HCT116 (cell line): ENCODE measurements at regions not wholly inside any gene's neighbourhood (a gene's known extent, or its start where the extent isn't known, plus 50 kb on each side); places are given as distances from the start of the nearest gene placed in this dataset.

Experiments
- ATAC-seq: fragments of 200-7000 bp; cut with Tn5 transposase; 2 replicates; pipeline ENCODE4 v1.9.1; 2020; ENCODE audit warnings: mild to moderate bottlenecking, moderate library complexity
- BruUV-seq: library from RNA; stranded (reverse); fragments of 400-500 nt; replicated peaks from 2 replicates; lab custom pipeline; 2021; lab: Mats Ljungman, UMichigan
- CTCF ChIA-PET: fragments of 300-600 bp; sonication (Branson Sonifier 250); formaldehyde crosslinking; loops from one replicate; lab custom pipeline; 2021; ENCODE audit warnings: antibody characterized with exemption; lab: Charles Lee
- POLR2A ChIA-PET: fragments of 300-600, 350-600 bp; sonication (Branson Sonifier 250); formaldehyde crosslinking; loops from one replicate; lab custom pipeline; 2021; ENCODE audit warnings: antibody characterized with exemption; lab: Charles Lee
- RAD21 ChIA-PET, 2 experiments: fragments of 300-600 bp; sonication (Branson Sonifier 250); formaldehyde crosslinking; loops; one replicate each; lab custom pipeline; 2023; ENCODE audit warnings: low total read pairs in 2 of 2; ENCODE audit not compliant: uncharacterized antibody in 2 of 2, unreplicated experiment in 2 of 2, low non-redundant PET in 1 of 2; lab: Charles Lee
- DNase-seq: peaks from one replicate; pipeline ENCODE4 v3.0.0-alpha.2; 2010; ENCODE audit warnings: low read depth, low spot score
- H2AFZ ChIP-seq: fragments of 200-600 bp; shearing (Covaris generic), sonication (generic); 2 replicates; pipeline ENCODE4 v1.6.1; 2017; ENCODE audit warnings: low read depth, mixed run types, mixed read lengths, antibody characterized with exemption, low read length; ENCODE audit not compliant: poor library complexity, severe bottlenecking
- H3K27ac ChIP-seq: 2 replicates; pipeline ENCODE4 v1.5.1; 2012; ENCODE audit warnings: low read depth, low read length
- H3K27me3 ChIP-seq: fragments of 200-600 bp; sonication (generic); 2 replicates; pipeline ENCODE4 v1.6.1; 2016; ENCODE audit warnings: mixed run types, low read length, mixed read lengths; ENCODE audit not compliant: insufficient read depth
- H3K36me3 ChIP-seq, 2 experiments: fragments of 200-500 bp in 1 of 2; fragments of 200-600 bp in 1 of 2; sonication (Bioruptor generic) in 1 of 2; sonication (generic) in 1 of 2; 2 replicates each; pipeline versions ENCODE4 v1.5.1 to v1.6.1; 2014 to 2016; ENCODE audit warnings: low read length in 2 of 2, inconsistent platforms in 1 of 2, mixed read lengths in 1 of 2, mixed run types in 1 of 2; ENCODE audit not compliant: insufficient read depth in 2 of 2, control insufficient read depth in 1 of 2
- H3K4me1 ChIP-seq, 2 experiments: fragments of 200-600 bp in 1 of 2; sonication (generic) in 1 of 2; 2 replicates each; pipeline versions ENCODE4 v1.5.1 to v1.6.1; 2012 to 2017; ENCODE audit warnings: low read length in 2 of 2, inconsistent platforms in 1 of 2, mild to moderate bottlenecking in 1 of 2, mixed read lengths in 1 of 2, mixed run types in 1 of 2, moderate library complexity in 1 of 2; ENCODE audit not compliant: insufficient read depth in 2 of 2, control insufficient read depth in 1 of 2
- H3K4me2 ChIP-seq: fragments of 200-600 bp; sonication (generic); 2 replicates; pipeline ENCODE4 v1.6.1; 2017; ENCODE audit warnings: mixed run types, low read length, mixed read lengths
- H3K4me3 ChIP-seq, 2 experiments: fragments of 200-600 bp in 1 of 2; sonication (generic) in 1 of 2; replicated peaks in 1 of 2; 2 replicates each; pipeline ENCODE4 v1.5.1; 2011 to 2016; ENCODE audit warnings: low read length in 2 of 2, control low read depth in 1 of 2, low read depth in 1 of 2, mild to moderate bottlenecking in 1 of 2, mixed read lengths in 1 of 2, mixed run types in 1 of 2
- H3K79me2 ChIP-seq: fragments of 200-600 bp; sonication (generic); 2 replicates; pipeline ENCODE4 v1.6.1; 2017; ENCODE audit warnings: mild to moderate bottlenecking, mixed run types, low read length, moderate library complexity, mixed read lengths; ENCODE audit not compliant: insufficient read depth
- H3K9ac ChIP-seq: fragments of 200-600 bp; sonication (generic); 2 replicates; pipeline ENCODE4 v1.6.1; 2016; ENCODE audit warnings: low read length, mixed read lengths
- H3K9me2 ChIP-seq: fragments of 200-600 bp; sonication (generic), shearing (Covaris generic); 2 replicates; pipeline ENCODE4 v1.6.1; 2017; ENCODE audit warnings: mixed run types, mild to moderate bottlenecking, moderate library complexity; ENCODE audit not compliant: insufficient read depth
- H3K9me3 ChIP-seq, 2 experiments: fragments of 200-500 bp in 1 of 2; fragments of 200-600 bp in 1 of 2; sonication (Bioruptor generic) in 1 of 2; sonication (generic) in 1 of 2; 2 replicates each; pipeline ENCODE4 v1.6.1; 2014 to 2017; ENCODE audit warnings: low read length in 2 of 2, mixed read lengths in 2 of 2, inconsistent platforms in 1 of 2, low read depth in 1 of 2, mild to moderate bottlenecking in 1 of 2, mixed run types in 1 of 2, moderate library complexity in 1 of 2; ENCODE audit not compliant: control insufficient read depth in 1 of 2, insufficient read depth in 1 of 2
- H4K20me1 ChIP-seq: fragments of 200-600 bp; sonication (generic), shearing (Covaris generic); 2 replicates; pipeline ENCODE4 v1.6.1; 2017; ENCODE audit warnings: mixed run types, mild to moderate bottlenecking, moderate library complexity; ENCODE audit not compliant: insufficient read depth
- ATF3 ChIP-seq: IDR thresholded peaks from 2 replicates; pipeline ENCODE4 v1.6.1; 2012
- CBX3 ChIP-seq: IDR thresholded peaks from 2 replicates; pipeline ENCODE4 v1.6.1; 2012; ENCODE audit warnings: low read depth
- CEBPB ChIP-seq: IDR thresholded peaks from 2 replicates; pipeline ENCODE4 v1.6.1; 2012; ENCODE audit warnings: low read depth
- CTCF ChIP-seq, 3 experiments: fragments of 200-600 bp in 1 of 3; sonication (generic) in 1 of 3; IDR thresholded peaks in 2 of 3; conservative IDR thresholded peaks in 1 of 3; 2 replicates each; pipeline ENCODE4 v1.5.1; 2012 to 2017; ENCODE audit warnings: low read depth in 2 of 3, low read length in 2 of 3, antibody characterized with exemption in 1 of 3, borderline replicate concordance in 1 of 3, control low read depth in 1 of 3, mild to moderate bottlenecking in 1 of 3, mixed read lengths in 1 of 3, mixed run types in 1 of 3, moderate library complexity in 1 of 3; ENCODE audit not compliant: insufficient read depth in 1 of 3
- EGR1 ChIP-seq: IDR thresholded peaks from 2 replicates; pipeline ENCODE4 v1.6.1; 2012; ENCODE audit warnings: low read depth
- ELF1 ChIP-seq: IDR thresholded peaks from 2 replicates; pipeline ENCODE4 v1.6.1; 2012; ENCODE audit warnings: low read depth, borderline replicate concordance
- EZH2phosphoT487 ChIP-seq: fragments of 200-600 bp; IDR thresholded peaks from 2 replicates; pipeline ENCODE4 v1.6.1; 2018; ENCODE audit warnings: antibody characterized with exemption, borderline replicate concordance
- FOSL1 ChIP-seq: IDR thresholded peaks from 2 replicates; pipeline ENCODE4 v1.6.1; 2012; ENCODE audit warnings: low read depth
- JUND ChIP-seq: IDR thresholded peaks from 2 replicates; pipeline ENCODE4 v1.6.1; 2012
- MAX ChIP-seq: IDR thresholded peaks from 2 replicates; pipeline ENCODE4 v1.6.1; 2012
- POLR2A ChIP-seq: IDR thresholded peaks from 2 replicates; pipeline ENCODE4 v1.7.0; 2011; ENCODE audit warnings: borderline replicate concordance; ENCODE audit not compliant: insufficient read depth, insufficient read length; ENCODE audit errors: extremely low read depth
- RAD21 ChIP-seq: IDR thresholded peaks from 2 replicates; pipeline ENCODE4 v1.6.1; 2012; ENCODE audit warnings: low read depth, mild to moderate bottlenecking
- SIN3A ChIP-seq: IDR thresholded peaks from 2 replicates; pipeline ENCODE4 v1.6.1; 2012; ENCODE audit warnings: low read depth
- SRF ChIP-seq: IDR thresholded peaks from 2 replicates; pipeline ENCODE4 v1.6.1; 2012; ENCODE audit warnings: low read depth
- ZFX ChIP-seq: fragments of 450-650 bp; IDR thresholded peaks from 2 replicates; pipeline ENCODE4 v1.6.1; 2017
- ZNF274 ChIP-seq: fragments of 200-500 bp; sonication (Bioruptor generic); IDR thresholded peaks from 2 replicates; pipeline ENCODE4 v1.6.1; 2014; ENCODE audit warnings: mild to moderate bottlenecking, low read depth, low read length, inconsistent platforms
- intact Hi-C: fragments of 100-400 bp; cut with micrococcal nuclease; formaldehyde crosslinking; loops from 2 replicates; pipeline ENCODE4 v1.10.0; 2022

DNA sequence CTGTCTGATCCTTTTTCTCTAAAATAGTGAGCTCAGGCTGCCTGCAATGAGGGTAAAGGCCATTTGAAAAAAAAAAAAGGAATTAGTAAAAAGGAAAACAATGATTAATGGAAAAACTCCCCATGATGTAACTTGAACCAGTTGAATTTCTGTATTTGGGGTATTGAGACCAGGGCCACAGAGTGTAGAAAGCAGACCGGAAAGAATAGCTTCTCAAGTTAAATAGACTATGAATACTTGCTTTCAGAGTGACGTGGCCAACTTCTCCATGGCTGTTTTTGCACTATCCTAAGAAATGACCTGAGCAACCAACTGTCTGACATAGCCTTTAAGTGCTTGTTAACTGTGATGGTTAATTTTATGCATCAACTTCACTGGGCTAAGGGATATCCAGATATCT is 222.1 kb upstream of the INTU start:
- no peaks in the 10 kb centered on the region for H3K9me3 ChIP-seq
- no TSS peak for BruUV-seq
- no peaks in the 10 kb centered on the region; a peak in 1 of 4 replicates for H3K4me1 ChIP-seq
- no peaks in the 10 kb centered on the region for H3K36me3 ChIP-seq
- ChIA-PET CTCF (no interaction called here), POLR2A (no interaction called here), RAD21 (no interaction called here)
- H3K27me3 ChIP-seq: no peaks in the 10 kb centered on the region
- H3K9me2 ChIP-seq: no peaks in the 10 kb centered on the region
- TF ChIP-seq CBX3: no peak
- no peak for TF ChIP-seq SIN3A
- TF ChIP-seq RAD21: no peak
- no peak for TF ChIP-seq MAX
- no peak for TF ChIP-seq JUND
- no peak for TF ChIP-seq POLR2A
- TF ChIP-seq EGR1: no peak
- TF ChIP-seq ZNF274: no peak
- TF ChIP-seq FOSL1: no peak
- TF ChIP-seq SRF: no peak
- TF ChIP-seq EZH2phosphoT487: no peak
- TF ChIP-seq CTCF (IDR thresholded peaks at IDR 0.05 in 2 of 3, conservative IDR thresholded peaks at IDR 0.05 in 1 of 3; ENCODE audit: borderline replicate concordance in 1 of 3, insufficient read depth in 1 of 3, low read depth in 2 of 3, low read length in 2 of 3): no peak
- no peak for TF ChIP-seq CEBPB
- no peak for TF ChIP-seq ELF1
- TF ChIP-seq ZFX: no peak
- TF ChIP-seq ATF3: no peak
- no peaks in the 10 kb centered on the region for H3K79me2 ChIP-seq
- no peak for ATAC-seq
- no peak overlapping the region for H3K27ac ChIP-seq
- no peak overlapping the region for H3K4me2 ChIP-seq
- no peak overlapping the region for H3K9ac ChIP-seq
- H4K20me1 ChIP-seq: no peaks in the 10 kb centered on the region
- intact Hi-C loops: no loop called here
- no peak overlapping the region for H2AFZ ChIP-seq
- DNase-seq: no peak
- no peak overlapping the region for H3K4me3 ChIP-seq
